Stimulated activated CD4-positive, alpha-beta T cell treated with anti-CD3 and anti-CD28 coated beads, TNF-alpha, amount 100 ng/mL, for 24 hours (primary cell): ENCODE measurements at regions not wholly inside any gene's neighbourhood (a gene's known extent, or its start where the extent isn't known, plus 50 kb on each side); places are given as distances from the start of the nearest gene placed in this dataset.
"Not testable (repeated sequence)": the region's sequence is repeated elsewhere in the genome, so short reads cannot be mapped to it uniquely, and the experiment has no call there.

Experiments
- DNase-seq, 3 experiments: peaks; one replicate each; pipeline ENCODE4 v3.0.0-alpha.2; 2020; ENCODE audit warnings: low read depth in 3 of 3

DNA sequence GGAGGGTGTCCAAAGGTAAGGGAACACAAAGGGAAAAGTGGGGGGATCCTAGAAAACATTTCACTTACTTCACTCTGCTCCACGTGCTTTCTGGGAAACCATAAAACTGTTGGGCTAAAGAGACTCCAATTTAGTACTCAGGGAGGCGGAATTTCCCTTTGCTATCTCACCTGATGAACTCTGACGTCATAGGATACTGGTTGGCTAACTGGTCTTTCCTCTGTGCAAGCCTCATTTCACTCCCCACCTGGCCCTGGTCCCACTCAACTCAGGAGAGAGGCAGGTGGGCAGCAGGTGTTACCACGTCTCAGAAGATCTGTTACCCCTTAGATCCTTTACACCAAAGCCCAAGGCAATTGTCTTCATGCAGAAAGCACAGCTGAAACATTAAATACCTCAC lies 51.8 kb upstream of the PMAIP1 start:
- DNase-seq = no peak

DNA sequence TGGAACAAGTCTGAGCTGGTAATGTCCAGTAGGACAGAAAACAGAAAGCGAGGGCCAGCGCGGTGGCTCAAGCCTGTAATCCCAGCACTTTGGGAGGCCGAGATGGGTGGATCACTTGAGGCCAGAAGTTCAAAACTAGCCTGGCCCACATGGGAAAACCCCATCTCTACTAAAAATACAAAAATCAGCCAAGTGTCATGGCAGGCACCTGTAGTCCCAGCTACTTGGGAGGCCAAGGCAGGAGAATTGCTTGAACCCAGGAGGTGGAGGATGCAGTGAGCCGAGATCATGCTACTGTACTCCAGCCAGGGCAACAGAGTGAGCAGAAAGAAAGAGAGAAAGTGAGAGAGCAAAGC lies 52.3 kb upstream of the PMAIP1 start:
- not testable (repeated sequence) for DNase-seq

DNA sequence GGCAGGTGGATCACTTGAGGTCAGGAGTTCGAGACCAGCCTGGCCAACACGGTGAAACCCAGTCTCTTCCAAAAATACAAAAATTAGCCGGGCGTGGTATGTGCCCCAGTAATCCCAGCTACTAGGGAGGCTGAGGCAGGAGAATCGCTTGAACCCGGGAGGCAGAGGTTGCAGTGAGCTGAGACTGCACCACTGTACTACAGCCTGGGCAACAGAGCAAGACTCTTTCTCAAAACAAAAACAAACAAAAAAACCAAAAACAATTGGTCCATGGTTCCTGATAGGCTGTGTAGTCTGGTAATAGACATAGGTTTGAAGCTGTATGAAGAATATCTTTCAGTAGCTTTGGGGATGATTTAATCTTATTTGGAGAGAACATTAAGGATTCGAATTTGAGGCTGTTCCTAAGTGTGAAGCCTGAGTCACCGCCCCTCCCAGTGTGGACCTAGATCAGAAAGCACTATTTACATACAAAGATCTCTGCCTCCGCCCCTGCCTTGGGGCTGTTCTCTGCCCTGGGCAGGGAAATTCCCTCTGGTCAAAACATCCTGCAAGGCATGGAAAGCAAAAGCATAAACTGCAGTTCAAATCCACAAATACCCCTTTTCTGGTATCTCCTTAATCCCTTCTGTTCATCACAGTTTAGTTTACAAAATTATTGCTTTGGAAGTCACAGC lies 52.8 kb upstream of the PMAIP1 start:
- peak in 2 of 3 experiments; percentile 15 to 49 for DNase-seq

DNA sequence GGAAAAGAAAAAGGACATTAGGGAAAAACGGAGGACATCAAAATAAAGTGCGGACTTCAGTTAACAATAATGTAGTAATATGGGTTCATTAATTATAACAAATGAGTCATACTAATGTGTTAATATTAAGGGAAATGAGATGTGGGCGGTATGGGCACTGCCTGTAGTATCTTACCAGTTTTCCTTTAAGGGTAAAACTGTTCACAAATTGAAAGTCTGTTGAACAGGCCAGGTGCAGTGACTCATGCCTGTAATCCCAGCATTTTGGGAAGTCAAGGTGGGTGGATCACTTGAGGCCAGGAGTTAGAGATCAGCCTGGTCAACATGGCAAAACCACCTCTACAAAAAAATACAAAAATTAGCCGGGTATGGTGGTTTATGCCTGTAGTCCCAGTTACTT lies 56.8 kb upstream of the PMAIP1 start:
- no peak for DNase-seq

DNA sequence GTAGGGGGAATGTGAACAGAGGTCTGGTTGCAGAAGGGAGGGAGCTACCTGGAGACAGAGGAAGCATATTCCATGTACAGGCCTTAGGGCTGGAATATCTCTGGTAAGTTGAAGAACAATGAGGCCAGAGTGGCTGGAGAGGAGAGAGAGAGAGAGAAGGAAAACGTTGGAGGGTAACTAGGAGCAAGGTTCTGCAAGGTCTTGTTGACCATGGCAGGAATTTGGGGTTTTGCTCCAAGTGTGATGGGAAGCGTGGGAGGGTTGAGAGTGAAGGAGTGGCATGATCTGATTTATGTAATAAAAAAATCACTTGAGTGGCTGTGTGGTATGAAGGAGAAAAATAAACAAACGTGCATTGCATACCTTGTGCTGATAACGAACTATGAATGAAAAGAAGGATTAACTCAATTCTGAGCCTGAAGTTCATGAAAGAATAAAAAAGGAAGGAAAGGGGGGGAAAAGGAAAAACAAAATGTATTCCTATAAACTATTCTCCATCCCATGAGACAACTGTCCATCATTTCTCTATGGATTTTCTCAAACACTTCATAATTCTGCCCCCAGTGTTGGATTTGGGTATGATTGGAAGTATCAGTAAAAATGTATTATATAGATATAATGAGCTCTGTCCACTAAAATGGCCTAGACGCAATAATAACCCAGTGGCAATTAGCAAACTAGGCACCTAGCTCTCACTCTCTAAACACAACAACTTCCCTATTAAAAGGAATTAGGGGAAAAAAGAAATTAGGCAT lies 59.7 kb upstream of the PMAIP1 start:
- DNase-seq = no peak

DNA sequence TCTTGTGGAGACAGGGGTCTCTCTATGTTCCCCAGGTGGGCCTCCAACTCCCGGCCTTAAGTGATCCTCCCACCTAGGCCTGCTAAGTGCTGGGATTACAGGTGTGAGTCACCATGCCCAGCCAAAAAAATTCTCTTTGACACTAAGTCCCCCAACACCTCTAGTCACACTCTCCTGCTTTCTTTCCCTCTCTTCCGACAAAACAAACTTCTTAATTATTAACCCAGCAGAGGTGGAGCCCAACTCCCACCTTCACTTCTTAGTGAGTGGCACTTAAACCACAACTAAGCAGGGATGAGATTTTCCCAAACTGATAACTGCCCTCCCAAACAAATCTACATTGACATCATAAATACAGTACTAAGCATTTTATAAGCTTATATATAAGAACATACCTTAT lies 60.5 kb upstream of the PMAIP1 start:
- no peak for DNase-seq

DNA sequence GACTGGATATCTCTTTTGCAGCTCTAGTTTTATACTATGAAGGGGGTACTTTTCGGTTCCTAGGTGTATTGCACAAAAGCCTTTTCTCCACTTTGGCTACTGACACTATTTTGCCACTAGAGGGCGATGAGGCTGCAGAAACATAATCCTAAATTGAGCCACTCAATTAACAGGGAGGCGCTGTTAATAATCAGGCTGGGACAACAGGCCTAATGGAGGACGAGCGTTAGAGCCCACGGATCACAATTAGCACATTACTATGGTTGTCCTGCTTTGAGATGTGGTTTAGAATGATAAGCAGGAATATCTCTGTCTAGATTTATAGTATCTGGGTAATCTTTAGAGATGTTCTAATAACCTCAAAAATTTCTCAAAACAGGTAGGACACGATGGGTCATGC lies 62.2 kb upstream of the PMAIP1 start:
- DNase-seq = peak; percentile 26 to 36 (median 35)

DNA sequence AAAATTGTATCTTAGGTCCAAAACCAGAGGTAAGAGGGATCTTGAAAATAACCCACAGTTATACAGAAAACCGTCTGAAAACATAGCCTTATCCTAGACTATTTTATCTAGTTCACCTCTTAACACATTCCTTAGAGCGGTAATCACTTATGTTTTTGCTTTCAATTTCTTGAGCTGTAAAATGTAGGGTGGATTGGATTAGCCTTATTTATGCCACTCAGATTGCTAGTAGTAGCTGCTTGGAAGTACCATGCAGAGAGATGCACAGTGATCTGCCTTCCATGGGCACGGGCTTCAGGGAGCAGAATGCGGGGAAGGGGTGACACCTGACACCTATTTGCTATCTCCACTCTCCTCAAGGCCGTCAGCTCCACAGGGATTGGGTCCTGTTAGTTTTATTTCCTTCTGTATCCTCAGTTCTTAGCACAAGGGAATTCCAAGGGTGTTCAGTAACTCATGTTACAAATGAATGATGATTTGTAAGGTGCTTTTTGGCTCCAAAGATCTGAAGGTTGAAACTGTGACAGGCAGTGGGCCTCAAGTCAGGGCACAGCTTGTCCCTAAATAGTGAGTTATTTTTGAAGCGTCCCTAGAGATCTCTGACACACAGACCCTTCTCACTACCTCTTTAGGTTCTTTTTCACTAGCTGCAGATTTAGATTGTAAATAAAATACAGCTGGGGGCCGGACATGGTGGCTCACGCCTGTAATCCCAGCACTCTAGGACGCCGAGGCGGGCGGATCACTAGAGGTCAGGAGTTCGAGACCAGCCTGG lies 64.0 kb upstream of the PMAIP1 start:
- no peak for DNase-seq

DNA sequence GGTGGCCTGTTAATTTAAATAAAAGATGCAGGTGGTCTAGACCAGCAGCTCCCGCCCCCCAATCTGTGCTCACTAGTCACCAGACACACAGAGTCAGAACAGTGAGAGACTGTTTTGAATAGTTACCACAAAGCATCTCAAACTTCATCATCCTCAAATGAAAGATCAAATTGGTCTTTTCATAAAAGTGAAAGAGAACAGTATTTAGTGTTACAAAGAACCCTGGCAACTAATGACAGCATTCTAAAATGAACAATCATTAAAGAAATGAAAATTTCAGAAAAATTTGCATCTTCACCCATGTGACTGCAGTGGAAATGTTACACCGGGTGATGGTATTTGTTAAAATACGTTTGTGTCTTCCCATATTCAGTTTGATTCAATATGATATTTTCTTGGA lies 65.5 kb upstream of the PMAIP1 start:
- DNase-seq = no peak

DNA sequence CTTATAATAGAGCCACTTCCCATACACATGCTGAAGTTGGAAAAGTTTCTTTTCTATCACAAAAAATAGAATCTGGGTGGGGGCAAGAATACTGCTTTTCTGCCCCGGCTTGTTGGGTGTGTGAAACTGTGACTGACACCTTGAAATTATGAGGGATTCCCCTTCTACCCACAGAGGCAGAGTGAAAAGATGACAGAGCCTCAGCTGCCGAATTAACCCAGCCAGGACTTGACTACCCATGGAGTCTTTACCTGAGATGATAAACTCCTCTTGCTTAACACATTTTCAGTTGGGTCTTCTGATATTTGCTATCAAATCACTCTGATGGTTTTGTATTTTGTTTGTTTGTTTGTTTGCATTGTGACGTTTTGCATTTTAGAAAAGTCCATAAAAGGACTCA lies 66.0 kb upstream of the PMAIP1 start:
- DNase-seq = peak in 1 of 3 experiments; percentile 2

DNA sequence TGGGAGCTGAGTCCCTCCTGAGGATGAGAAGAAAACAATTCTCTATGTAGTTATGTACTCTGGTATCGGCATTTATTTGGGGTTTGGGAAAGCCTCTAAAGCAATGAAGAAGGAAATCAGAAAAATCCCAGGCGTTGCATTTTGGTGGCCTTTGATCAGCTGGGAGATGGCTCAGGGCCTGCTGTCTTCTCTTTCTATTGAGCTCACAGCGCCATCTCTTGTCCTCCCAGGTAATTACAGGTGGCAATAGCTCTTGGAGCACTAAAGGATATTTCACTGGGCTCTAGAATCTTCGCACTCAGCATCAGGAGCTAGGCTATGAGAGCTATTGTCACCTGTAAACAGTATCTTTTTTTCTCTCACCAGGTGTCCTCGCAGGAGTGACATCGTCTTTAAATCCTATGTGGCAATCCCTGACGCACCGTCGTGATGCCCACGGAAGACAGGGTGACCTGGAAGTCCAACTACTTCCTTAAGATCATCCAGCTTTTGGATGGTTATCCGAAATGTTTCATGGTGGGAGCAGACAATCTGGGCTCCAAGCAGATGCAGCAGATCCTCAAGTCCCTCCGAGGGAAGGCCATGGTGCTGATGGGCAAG lies 76.1 kb upstream of the PMAIP1 start:
- peak in 1 of 3 experiments; percentile 38 for DNase-seq

DNA sequence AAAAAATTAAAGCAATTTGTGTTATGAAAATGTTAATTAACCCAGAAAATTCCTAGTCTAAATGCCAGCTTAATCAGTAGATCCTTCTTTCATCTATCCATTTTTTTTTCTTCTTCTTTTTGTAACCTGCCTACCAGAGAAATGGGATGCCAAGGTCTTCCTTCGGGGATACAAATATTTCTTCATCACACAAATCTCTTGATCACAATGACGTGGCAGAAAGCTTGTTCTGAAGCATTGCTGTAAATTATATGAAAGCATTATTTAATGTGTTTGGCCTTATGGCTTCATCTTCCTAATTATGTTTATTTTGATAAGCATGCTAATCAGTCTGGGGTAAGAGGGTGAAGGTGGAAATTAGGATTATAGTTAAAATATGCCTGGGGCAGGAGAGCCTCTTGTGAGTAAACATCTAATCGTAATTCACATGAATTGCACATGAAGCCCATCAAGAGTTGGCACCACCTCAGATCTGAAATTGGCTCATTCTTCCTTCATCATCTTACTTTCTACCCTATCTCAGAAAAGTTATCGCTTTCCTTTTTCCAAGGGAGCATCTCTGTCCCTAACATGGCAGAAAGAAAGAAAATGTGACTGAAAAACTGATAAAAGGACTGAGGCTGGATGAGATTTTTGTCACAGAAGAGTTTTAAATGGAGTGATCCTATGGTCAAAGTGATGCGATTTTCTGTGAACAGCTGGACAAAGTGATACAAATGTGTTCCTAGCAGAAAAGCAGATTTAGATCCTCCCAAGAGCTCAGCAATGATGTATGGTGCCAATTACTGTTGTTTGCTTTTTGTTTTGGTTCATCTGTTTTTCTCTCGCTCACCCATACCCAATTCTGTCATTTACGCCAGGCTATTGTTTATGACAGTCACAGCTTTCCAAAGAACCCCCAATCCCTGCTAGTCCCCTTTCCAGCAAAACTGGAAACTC lies 76.9 kb upstream of the PMAIP1 start:
- DNase-seq = no peak

DNA sequence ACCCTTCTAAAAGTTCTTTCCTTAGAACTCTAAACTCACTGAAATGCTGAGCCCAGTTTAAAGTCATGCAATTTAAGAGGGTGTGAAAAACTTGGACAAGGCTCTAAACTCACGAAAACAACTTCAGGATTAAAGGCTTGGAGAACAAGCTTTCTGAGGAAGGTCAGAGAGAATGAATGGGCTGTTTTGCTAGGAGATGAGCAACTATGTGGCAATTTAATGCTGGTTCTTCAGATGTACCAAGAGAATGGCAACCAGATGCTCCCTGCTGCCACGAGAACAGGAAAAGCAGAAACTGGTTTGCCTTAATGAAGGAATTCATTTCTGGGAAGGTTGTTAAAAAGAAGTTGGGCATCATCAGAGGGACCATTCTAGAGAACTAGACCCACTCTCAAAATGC lies 77.8 kb upstream of the PMAIP1 start:
- DNase-seq = no peak

DNA sequence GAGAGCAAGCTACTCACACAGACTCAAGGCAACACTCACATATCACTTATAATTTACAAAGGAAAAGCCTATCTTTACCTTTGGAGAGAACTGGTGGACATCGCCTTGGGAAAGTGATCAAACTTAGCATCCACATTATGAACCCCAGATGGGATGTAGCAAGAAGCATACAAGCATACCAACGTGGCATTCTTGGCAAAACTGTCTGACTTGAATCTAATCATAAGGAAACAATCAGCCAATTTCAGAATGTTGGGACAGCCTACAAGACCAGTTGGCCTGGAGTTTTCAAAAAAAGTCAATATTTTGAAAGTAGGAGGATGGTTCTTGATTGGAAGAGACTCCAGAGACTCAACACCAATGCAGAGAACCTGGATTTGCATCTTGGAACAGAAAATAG lies 79.1 kb upstream of the PMAIP1 start:
- DNase-seq = no peak

DNA sequence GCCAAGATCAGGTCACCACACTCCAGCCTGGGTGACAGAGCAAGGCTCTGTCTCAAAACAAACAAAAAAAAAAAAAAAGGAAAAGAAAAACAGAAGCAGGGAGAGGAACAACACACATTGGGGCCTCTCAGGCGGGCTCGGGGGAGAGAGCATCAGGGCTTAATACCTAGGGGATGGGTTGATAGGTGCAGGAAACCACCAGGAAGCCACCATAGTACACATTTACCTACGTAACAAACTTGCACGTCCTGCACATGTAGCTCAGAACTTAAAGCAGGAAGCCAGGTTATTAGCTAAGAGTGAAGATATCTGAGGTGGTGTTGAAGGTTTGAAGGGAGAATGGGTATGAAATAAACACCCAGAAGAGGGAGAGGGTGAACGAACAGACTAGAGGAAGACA lies 81.0 kb upstream of the PMAIP1 start:
- no peak for DNase-seq

DNA sequence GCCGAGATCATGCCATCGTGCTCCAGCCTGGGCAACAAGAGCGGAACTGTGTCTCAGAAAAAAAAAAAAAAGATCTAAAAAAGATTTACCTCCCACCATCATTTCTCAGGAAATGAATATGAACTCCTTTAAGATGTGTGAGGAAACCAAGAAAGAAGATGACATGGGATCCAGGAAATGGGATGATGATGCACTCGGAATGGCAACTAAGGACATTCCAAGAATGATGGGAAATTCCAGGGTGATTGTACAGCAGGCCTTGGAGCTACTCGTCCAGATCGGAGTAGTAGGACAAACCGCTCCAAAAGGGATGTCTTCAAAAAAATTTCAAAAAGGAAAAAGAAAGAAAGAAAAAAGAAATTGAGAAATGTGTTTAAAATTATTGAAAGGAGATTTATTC lies 84.9 kb upstream of the PMAIP1 start:
- DNase-seq = no peak

DNA sequence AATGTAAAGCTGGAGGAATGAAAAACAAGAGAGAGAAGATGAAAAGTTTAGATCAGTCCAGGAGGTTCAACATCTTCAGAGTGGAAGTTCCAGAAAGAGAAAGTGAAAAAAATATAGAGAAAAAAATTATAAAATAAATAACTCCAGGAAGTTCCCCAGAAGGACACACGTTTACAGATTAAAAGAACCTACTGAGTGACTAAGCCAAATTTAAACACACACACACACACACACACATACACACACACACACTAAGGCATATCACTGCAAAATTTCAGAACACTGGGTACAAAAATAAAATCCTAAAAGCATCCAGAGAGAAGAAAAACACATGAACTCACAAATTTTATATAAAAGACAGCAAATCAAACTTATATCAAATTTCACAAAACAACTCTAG lies 85.9 kb upstream of the PMAIP1 start:
- DNase-seq = no peak

DNA sequence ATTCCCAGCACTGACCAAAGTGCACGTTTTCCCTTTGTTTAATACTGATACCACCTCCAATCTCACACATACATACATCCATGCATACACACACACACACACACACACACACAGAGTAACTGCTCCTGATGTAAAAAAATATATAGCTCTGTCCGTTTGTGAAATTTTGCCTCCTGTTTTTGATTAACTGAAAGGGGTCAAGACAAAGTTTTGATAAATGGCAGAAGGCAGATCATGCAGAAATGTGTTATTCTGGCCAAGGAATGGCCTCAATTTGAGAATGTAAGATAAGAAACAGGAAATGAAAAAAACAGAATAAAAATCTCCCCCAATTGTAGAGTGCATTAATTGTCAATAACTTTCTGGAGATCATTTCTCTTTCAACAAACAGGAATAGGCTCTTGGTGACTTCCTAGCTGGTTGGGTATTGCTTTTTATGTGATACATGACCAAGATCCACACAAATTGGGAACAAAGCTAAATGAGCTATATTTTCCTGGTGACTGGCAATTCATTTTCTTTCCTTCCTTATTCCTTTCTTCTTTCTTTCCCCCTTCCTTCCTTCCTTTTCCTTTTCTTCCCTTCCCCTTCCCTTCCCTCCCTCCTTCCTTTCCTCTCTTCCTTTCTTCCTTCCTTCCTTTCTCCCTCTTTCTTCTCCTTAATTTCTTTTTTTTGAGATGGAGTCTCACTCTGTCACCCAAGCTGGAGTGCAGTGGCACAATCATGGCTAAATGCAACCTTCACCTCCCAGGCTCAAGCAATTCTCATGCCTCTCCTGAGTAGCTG lies 88.9 kb upstream of the PMAIP1 start:
- no peak for DNase-seq

DNA sequence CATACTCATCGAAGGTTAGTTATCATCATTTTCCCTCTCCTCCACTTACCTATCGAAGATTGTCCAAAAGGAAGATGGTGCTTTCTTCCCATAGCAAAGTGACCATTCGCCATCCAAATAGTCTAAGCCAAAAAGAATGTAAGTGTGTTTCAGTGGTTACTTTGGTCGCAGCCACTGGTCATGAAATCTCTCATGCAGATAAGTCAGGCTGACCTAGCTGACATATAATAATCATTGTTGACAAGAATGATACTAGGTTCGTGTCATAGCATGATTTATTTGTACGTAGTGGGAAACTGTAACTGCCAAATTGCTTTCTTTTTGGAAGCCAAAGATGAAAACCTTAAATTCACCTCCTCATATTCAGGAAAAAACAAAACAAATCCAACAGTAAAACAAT lies 89.6 kb upstream of the PMAIP1 start:
- no peak for DNase-seq

DNA sequence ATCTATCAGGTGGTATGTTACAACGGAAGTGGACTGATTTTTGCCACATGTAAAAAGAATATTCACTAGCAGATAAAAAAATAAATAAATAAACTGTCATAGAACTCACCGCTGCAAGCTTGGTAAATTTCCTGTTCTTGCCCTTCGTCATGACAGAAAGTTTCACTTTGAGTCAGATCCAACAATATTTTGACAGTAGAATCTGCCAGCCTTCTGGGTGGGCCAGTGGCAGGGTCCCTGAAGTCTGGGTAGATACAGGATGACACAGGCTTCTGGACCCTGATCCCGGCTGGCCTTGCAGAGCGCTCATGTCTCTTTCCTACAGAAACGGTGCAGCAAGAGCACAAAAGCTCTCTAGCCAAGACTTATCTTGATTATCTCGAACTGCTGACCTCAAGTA lies 97.8 kb upstream of the PMAIP1 start:
- DNase-seq = no peak

DNA sequence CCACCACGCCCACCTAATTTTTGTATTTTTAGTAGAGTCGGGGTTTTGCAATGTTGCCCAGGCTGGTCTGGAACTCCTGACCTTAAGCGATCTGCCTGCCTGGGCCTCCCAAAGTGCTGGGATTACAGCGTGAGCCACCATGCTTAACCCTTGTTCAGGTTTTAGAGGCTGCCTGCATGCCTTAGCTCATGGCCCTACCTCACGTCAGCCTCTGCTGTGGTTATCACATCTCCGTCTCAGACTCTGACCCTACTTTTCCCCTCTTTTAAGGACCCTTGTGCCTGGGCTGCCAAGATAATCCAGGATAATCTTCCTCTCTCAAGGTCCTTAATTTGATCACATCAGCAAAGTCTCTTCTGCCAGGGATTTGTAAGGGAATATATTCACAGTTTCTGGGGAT lies 98.2 kb upstream of the PMAIP1 start:
- DNase-seq = no peak
